Activated CD4-positive, alpha-beta T cell treated with anti-CD3 and anti-CD28 coated beads for 4 hours (primary cell): ENCODE measurements at regions not wholly inside any gene's neighbourhood (a gene's known extent, or its start where the extent isn't known, plus 50 kb on each side); places are given as distances from the start of the nearest gene placed in this dataset.
"Not testable (repeated sequence)": the region's sequence is repeated elsewhere in the genome, so short reads cannot be mapped to it uniquely, and the experiment has no call there.

Experiments used
- DNase-seq, 2 donors: peaks; one replicate each; pipeline ENCODE4 v3.0.0-alpha.2; 2020

DNA sequence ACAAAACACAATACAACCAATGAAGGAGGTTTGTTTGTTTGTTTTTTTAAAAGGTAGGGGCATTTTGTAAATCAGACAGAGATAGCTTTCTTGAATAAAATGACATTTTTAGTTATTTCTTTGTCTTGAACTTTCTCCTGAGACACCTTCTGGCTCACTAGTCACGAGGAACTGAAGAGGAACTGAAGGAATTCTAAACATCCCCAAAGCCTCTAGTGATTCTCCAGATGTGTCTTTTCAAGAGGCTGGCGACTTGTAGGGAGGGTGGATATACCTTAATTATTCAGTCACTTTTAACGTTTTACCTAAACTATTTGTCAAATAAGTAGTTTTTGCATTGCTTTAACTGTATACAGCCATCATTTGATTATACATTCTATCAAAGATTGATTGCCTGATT, 211.2 kb upstream of the LRIG3 start:
- no peak for DNase-seq

DNA sequence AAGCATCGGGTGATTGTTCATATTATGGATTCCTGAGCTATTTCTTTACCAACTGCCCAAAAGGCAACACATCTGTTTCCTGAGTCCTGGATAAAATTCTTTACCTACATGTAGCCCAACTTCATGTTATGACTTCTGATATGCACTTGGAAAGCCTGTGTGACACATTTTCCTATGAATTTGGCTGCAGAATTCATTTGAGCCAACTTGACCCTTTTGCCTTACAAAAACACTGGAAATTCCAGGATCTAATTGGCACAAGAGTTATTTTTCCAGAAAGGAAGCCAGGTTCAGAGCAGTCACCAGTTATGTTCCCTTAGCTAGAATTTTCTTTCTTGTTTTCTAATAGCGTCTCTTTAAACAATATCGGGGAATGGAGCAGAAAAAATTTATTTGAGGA, 202.5 kb upstream of the LRIG3 start:
- DNase-seq, result no peak

DNA sequence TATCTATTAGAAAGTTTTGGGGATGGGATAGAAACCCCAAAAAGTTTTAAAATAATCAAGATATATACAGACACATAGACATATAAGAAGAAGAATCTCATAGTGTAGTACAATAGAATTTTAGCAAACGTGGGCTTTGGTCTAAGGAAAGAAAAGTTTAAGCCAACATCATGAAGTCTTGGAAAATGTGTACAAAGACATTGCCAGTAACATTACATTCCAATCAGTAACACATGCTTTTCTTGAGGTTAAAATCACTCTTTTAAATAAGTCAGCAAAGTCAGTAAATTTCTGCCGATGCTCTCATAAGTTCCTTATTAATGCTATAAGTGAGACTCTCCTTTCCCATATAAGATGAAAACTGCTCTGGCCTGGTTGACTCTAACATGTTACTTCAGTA, 201.1 kb upstream of the LRIG3 start:
- no peak for DNase-seq

DNA sequence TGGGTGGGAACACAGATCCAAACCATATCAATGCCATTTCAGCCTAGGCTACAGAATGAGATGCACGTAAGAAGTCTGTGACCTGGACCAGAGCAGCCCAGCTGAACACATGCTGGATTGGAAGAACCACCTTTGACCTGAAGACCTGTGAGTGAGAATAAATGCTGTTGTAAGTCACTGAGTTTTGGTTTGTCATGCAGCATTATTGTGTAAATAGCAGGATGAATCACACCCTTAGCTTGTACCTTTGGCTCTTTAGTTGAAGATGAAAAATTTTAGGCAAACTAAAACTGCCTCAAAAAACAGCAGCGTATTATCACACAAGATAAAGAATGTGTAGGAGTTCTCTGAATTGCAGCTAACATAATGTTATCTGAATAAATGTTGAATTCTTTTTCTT, 199.4 kb upstream of the LRIG3 start:
- DNase-seq, result no peak

DNA sequence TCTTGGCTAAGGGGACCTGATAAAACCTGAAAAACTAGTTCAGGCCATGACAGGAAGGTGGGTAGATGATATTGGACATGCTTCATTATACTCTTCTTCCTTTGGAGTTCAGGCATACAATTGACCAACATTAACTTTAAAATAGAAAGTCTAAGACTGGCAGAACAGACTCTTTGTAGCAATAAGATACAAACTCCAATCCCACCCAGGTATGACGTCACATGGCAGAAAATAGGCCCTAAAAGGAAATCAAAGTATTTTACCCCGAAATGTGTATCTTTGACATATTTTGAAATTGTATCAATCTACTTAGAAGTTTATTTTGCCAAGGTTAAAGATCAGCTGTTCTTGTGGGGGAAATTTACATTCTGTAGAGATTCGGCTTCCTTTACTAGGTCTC, 198.1 kb upstream of the LRIG3 start:
- no peak for DNase-seq

DNA sequence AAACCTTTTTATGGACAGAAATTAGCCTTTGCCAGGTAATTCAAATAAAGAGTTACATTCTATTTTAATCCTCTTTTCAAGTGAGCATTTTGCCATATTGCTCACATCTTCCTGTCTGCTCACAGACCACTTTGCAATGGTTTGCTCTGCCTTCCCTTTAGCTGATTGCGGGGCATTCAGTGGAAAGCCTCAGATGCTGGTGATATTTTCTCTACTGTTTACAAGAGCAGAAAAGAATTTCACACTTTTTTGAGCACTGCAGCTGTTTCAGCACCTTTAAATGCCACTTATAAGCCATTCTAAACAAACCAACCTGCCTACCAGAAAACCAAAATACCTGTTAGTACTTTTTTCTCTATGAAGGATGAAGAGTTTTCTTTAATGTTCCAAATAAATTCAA, 195.7 kb upstream of the LRIG3 start:
- DNase-seq, result no peak

DNA sequence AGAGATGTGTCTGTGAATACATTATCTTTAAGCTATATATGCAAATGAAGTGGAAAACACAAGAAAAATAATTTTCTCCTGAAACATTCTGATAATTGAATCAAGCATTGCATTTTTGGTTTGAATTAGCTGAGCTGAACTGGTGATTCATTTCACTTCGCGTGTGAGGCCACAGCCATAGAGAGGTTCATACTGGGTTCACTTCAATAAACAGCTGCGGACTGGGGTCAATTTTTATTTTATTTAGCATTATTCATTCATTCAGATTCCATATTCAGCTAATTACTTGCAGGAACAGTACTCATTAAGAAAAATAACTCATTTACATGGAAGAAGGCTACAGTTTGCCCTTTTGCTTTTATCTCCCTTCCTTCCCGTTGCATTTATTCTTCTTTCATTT, 195.2 kb upstream of the LRIG3 start:
- DNase-seq, result no peak

DNA sequence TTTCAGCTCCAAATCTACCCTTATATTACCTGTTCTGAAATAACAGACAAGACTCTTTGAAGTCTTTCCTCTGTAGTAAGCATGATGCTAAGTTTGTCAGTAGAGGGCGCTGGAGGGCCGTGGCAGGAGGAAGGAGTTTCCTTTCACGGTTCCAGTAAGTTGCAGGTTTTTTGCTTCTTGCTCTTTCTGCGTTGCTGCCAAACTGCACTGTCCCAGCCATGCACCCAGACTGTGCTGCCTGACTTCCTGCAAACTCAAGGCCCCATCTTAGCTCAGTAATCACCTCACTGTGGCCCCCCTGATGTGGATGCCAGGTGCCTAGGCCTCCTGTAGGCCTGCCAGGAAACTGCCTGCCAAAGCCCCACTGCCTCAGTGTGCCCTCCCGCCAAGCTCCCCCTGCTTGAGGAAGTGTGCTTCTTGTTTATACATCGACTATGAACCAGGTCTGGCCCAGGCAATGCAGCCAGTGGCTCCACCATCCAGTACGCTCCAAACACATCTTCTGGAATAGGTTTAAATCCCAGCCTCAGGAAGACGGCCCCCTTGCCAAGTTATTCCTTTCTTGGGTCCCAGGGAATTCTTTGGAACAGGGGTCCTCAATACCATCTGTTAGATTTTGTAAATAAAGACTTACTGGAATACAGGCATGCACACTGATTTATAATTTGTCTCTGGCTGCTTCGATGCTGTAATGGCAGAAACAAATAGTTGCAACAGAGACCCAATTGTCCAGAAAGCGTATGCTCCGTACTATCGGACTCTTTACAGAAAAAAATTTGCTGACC, 193.7 kb upstream of the LRIG3 start:
- peak in 1 of 2 donors; percentile 11 for DNase-seq

DNA sequence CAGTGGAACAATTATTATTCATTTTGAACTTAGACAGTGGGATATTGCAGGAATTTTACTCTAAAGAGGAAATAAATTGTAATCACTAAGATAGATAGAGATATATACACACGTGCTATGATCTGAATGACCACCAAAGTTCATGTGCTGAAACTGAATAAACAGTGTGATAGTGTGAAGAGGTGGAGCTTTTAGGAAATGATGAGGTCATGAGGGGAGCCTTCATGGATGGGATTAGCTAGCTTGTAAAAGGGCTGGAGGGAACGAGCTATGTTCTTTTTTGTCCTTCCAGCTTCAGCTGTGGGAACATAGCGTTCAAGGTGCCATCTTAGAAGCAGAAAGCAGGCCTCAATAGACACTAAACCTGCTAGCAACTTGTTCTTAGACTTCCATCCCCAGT, 191.5 kb upstream of the LRIG3 start:
- no peak for DNase-seq

DNA sequence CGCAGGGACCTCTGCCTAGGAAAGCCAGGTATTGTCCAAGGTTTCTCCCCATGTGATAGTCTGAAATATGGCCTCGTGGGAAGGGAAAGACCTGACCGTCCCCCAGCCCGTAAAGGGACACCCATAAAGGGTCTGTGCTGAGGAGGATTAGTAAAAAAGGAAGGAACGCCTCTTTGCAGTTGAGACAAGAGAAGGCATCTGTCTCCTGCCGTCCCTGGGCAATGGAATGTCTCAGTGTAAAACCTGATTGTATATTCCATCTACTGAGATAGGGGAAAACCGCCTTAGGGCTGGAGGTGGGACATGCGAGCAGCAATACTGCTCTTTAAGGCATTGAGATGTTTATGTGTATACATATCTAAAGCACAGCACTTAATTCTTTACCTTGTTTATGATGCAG, 188.2 kb upstream of the LRIG3 start:
- not testable (repeated sequence) for DNase-seq

DNA sequence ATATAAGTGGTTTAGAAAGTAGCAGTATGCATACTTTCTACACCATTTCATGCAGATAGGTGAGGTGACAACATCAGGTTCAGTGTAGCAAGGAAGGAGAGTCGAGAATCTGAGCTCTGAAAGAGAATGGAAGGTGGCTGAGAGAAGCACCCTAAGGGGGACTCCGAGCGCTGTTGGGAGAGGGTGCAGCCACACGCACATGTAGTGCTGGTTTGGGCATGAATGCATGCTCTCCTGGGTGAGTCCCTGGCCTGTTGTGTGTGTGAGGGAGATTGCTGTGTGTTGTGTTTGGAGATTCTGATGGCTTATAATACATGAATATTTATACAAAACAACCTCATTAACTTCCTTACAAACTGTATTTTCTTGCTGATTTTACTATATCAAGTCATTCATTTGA, 180.3 kb upstream of the LRIG3 start:
- DNase-seq, result no peak

DNA sequence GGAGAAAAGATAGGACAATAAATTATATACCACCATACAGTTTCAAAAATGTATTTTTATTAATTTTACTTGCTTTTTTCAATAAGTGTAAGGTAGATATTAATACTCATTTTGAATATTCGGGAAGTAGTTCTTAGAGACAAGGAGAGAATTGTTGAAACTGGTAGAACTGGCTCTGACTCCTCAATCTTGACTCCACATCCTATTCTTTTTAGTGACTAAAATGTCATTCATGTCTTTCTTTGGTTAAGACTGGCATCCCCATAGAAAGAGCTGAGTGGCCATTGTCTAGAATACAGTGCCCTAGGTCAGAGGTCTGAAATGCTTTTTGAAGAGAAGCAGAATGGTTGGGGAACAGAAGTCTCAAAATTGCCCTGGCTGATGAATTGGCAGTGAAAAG, 177.6 kb upstream of the LRIG3 start:
- no peak for DNase-seq

DNA sequence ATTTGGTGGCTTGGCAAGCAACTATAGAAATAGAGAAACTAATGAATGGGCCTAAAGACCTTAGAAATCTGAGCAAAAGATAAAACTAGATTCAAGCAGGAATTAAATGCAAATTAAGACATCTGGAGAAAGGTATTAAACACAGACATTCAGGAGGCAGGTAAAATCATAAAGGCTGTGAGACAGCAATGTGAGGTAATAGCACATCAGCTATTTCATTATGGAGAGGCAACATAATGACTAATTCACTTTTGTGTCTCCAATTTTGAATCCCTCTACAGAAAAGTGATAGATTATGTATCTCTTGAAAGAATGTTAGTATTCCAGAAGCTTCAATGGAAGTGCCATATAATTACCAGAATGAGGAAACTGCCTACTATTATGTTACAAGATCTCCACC, 175.9 kb upstream of the LRIG3 start:
- DNase-seq, result no peak

DNA sequence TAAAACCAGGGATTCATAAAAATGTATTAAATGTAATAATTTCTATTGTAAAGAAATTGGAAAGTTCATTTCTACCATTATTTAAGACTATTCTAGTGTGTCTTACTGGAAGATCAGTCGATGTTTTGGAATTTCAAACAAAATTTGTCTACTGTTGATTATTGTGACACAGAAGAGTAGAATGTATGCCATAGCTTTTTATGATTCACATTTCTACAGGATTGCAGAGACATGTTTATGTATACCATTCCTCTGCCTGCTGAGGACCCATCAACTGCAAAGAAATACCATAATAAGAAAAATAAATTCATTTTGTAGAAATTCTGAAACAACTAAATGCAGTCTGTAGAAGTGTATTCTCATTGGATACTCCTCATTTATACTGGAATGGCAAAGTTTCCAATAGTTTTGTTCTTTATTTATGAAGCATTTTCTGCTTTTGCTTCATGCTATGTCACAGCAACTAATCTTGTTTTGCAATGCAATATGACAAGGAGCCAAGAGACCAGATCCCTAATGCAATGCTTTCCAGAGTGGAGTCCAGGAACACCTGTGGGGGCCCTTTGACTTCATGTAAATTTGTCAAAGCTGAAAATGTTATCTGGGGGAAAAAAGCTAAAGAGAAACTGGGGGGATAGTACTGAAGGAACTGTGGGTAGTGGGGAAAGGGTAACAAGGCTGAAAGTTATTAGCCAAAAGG, 172.9 kb upstream of the LRIG3 start:
- no peak for DNase-seq

DNA sequence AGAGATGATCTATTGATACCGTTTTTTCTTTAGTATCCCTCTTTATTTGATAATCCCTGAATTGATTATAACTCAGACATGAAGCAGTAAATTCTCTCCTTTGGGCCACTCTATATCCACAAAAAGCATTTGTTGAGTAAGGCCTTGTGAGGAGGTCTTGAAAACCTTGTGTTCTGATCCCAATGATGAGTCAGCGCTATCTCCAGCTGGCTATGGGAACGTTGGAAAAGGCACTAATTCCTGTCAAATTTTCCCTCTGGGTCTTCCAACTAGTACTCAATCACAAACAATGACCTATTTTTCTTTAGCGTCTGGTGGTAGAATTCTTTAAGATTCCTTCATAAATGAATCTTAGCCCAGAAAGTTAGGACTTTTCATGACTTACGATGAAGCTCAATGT, 168.4 kb upstream of the LRIG3 start:
- DNase-seq, result no peak

DNA sequence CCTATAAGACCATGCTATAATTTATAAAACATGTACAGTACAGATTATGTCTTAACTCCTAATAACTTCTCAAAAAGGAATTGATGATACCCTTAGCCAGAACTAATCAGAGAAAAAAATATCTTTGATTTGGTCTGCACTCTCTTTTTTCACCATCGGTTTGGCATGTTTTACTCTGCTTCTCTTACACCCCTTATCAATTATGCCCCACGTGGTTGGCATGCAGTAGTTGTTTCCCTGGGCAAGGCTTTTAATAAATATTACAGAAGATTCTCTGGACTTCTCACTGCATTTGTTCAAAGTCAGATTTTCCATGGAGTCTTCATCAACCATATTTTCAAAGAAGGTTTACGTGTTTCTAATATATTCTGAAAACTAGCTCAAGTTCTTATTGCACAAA, 167.4 kb upstream of the LRIG3 start:
- no peak for DNase-seq

DNA sequence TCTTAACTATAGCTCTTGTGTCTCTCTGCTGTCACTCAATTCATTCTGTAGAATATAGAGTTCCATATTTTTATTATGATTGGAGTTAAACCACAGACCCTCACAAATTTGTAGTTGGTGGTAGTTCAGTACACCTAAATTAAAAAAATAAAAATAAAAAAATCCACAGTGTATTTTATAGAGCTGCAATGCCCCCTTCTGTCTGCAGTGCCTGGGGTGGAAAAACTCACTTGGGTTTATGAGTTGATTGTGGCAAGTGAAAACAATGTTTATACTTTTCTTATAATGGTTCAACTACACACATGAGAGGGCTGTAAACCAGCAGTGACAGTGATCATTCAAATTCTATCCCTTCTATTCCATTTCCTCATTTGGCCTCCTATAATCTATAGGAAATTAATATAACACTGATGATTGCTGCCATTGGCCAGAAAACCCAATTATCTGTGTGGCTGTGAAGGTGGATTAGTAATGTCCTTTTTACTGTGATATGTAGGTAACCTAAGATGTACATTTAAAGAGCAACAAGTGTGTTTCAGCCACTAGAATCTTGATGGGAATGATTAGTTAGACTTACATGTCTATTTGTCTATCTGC, 166.9 kb upstream of the LRIG3 start:
- no peak for DNase-seq

DNA sequence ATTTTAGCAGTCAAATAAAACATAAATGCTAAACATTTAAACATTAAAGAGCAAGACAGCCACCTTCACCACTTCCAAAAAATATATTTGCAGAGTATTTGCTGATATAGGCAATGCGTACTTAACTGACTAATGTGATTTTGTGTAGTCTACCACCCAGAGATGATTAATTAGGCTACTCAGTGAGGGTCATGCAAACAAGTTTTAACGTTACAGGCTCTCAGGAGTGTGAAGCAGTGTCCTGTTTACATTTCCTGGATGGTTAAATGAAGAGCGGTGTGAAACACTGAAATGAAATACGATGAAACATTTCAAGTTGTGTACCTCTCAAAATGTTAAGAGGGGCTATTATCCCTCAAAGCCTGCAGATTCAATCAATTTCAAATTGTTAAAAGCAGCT, 165.8 kb upstream of the LRIG3 start:
- no peak for DNase-seq

DNA sequence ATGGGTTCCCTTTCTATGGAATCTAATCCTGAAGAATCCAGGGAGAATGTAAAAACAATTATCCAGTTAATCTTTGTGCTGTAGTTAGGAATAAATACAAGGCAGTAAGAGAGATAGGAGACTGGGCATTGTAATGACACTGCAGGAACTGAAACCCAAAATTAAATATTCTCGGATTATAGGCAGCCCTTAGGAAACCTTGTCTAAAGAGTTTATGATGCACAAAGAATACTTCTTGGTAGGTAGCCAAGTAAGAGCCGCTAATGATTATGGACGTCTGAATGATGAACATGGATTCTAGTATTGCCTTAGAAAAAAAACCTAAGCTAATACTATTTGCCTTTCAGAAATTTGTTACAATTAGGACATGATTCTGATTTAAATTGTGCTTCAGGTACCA, 165.4 kb upstream of the LRIG3 start:
- DNase-seq, result no peak

DNA sequence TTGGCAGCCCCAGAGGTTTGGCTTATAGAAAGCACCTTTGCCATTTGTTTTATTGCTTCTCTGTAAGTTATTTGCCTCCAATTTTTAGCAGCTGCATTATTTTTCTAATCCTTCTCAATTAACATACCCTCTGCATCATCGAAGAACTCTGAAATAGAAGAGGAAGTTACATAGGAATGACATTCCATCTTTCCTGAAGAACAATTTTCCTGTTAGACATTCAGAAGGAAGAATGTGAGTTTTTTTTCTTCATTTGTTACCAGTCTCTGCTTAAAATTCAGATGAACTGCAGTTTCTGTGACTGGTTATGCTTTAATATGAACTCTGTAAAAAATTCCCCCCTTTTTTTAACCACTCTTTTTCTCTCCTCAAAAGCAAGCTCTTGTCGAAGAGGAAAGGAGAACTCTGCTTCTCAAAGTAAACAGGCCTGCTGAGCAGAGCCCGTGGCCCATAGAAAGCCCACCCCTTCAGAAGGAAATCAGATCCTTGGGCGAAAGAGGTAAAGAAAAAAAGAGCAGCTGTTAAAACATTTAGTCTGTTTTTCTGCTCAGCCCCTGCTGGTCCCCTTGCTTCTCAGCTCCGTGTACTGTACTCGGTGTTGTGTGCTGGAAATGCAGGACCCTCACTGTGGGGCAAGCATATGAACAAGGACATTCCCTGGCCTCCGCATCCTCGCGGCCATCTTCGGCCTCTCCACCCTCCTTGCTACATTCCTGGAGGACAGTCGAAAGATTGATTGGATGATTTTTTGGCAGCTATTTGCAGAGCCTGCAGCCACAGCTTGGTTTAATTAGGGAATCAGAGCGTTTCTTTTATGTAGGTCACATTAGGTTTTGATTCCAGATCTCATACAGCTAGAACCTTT, 164.4 kb upstream of the LRIG3 start:
- no peak for DNase-seq

DNA sequence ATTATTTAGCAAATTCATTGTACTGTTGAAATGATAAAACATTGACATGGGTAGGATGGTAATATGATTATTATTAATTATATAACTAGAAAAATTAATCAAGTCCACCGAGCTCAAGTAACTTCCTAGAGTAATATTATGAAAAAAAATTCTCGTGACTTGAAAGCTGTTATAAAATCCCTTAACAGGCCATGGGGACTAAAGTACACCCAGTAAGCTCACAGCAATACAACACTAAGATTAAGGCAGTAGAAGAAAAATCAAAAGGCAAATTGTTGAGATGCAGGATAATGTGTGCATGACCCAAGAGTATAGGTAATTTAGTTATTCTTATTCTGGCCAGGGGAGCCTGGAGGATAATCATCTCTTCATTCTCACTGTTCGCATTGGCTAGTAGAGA, 162.6 kb upstream of the LRIG3 start:
- no peak for DNase-seq

DNA sequence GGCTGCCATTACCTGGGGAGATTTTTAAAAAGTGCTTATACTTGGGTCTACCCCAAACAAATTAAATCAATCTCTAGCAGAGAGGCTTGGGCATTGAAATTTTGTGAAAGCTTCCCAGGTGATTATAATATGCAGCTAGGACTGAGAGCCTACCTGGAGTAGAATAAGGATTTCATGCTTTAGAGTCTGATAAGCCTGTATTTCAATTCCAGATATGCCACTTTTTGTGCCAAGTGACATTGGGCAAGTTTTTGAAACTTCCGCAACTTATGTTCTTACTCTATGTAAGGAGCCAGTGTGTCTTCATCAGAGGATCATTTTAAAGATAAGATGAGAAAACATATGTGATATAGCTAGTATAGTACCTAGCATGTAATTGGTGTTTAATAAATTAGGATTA, 159.8 kb upstream of the LRIG3 start:
- DNase-seq, result no peak

DNA sequence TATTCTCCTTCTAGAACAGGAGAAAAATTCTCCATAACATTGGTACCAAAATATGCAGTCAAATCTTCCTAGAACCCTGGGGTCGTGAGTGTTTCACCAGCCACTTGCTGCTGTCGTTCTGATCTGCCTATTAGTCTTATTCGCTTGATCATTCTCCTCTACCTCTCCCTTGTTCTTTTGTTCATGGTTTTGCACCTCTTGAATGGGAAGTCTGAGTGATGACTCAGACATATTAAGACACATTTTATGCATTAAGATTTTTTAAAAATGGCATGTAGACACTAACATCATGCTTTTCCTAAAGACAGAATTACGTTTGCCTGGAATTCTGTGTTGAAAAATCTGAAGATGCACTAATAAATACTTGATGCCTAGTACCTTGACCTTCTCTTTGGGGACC, 159.2 kb upstream of the LRIG3 start:
- no peak for DNase-seq

DNA sequence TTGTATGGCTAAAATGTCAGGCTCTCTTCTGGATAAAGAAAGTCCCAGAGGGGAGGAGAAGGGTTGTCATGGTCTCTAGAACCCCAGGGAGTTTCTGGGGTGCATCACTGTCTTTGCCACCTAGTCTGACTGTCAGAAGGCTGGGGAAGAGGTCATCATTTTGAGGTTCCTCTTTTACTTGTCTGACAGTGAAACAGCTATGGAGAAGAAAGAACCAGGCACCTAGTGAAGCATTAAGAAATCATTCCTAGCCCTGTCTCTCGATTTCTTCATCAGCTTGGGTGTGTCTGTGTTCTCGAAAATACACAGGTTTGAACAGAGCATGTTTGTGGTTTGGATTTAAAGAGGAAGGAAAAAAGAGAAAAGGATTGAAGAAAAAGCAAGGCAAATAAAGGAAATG, 158.7 kb upstream of the LRIG3 start:
- DNase-seq, result no peak
